WERI-Rb-1 (cell line): ENCODE measurements at regions not wholly inside any gene's neighbourhood (a gene's known extent, or its start where the extent isn't known, plus 50 kb on each side); places are given as distances from the start of the nearest gene placed in this dataset.
"Not testable (repeated sequence)": the region's sequence is repeated elsewhere in the genome, so short reads cannot be mapped to it uniquely, and the experiment has no call there.

Source experiments
- DNase-seq: peaks from one replicate; pipeline ENCODE4 v3.0.0-alpha.2; 2020
- H3K27ac ChIP-seq: fragments of 250-450 bp; sonication (Bioruptor Pico); 2 replicates; pipeline ENCODE4 v1.5.1; 2020; ENCODE audit warnings: mild to moderate bottlenecking, moderate library complexity
- H3K27me3 ChIP-seq: fragments of 250-450 bp; sonication (Bioruptor Pico); 2 replicates; pipeline ENCODE4 v1.5.1; 2021; ENCODE audit warnings: mild to moderate bottlenecking, low read depth, moderate library complexity; ENCODE audit not compliant: insufficient read depth, severe bottlenecking
- H3K36me3 ChIP-seq: fragments of 250-450 bp; sonication (Bioruptor Pico); 2 replicates; pipeline ENCODE4 v1.5.1; 2020; ENCODE audit warnings: mild to moderate bottlenecking, moderate library complexity
- H3K4me3 ChIP-seq: 2 replicates; pipeline ENCODE4 v1.5.1; 2011; ENCODE audit warnings: low read depth, mild to moderate bottlenecking, control low read depth, low read length
- H3K9me3 ChIP-seq: fragments of 250-450 bp; sonication (Bioruptor Pico); 2 replicates; pipeline ENCODE4 v1.5.1; 2021; ENCODE audit warnings: mild to moderate bottlenecking, moderate library complexity; ENCODE audit not compliant: severe bottlenecking
- TF ChIP-seq, protein P1 (sequence below): IDR thresholded peaks from 2 replicates; pipeline ENCODE4 v1.5.1; 2011; ENCODE audit warnings: low read depth, mild to moderate bottlenecking, control low read depth, inconsistent platforms, low read length

GRCh38 chr15:60275624-60276023, 122.2 kb downstream of the ANXA2 start:
- Histone ChIP-seq H3K36me3 (no peaks in the 10 kb centered on the region), H3K4me3 (no peak overlapping the region), H3K9me3 (peaks cover 14% of the 10 kb centered on the region), H3K27ac (no peak overlapping the region), H3K27me3 (no peaks in the 10 kb centered on the region)
- no peak for DNase-seq
- TF ChIP-seq, protein P1, sequence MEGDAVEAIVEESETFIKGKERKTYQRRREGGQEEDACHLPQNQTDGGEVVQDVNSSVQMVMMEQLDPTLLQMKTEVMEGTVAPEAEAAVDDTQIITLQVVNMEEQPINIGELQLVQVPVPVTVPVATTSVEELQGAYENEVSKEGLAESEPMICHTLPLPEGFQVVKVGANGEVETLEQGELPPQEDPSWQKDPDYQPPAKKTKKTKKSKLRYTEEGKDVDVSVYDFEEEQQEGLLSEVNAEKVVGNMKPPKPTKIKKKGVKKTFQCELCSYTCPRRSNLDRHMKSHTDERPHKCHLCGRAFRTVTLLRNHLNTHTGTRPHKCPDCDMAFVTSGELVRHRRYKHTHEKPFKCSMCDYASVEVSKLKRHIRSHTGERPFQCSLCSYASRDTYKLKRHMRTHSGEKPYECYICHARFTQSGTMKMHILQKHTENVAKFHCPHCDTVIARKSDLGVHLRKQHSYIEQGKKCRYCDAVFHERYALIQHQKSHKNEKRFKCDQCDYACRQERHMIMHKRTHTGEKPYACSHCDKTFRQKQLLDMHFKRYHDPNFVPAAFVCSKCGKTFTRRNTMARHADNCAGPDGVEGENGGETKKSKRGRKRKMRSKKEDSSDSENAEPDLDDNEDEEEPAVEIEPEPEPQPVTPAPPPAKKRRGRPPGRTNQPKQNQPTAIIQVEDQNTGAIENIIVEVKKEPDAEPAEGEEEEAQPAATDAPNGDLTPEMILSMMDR: no peak

GRCh38 chr15:60278879-60279278, 118.9 kb downstream of the ANXA2 start:
- no peak overlapping the region for H3K4me3 ChIP-seq
- H3K27me3 ChIP-seq: no peaks in the 10 kb centered on the region
- TF ChIP-seq, protein P1: no peak
- H3K36me3 ChIP-seq: no peaks in the 10 kb centered on the region
- H3K9me3 ChIP-seq: peaks cover 14% of the 10 kb centered on the region
- H3K27ac ChIP-seq: no peak overlapping the region
- DNase-seq: no peak

DNA sequence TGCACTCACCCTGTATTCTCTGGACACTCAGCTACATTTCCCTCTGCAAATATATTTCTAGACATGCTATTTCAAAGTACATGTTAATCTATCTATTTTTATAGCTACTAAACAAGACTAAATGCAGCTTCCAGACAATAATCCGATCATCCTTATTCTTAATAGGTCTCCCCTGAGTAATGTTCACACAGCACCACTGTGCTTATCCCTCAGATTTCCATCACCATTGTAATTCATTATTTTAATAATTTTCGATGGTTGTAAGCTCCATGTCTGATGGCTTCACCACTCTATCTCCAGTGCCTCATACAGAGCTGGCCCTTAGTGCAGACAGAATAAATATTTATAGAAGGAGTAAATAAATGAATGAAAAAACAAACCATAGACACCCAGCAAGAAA, 117.5 kb downstream of the ANXA2 start:
- Histone ChIP-seq H3K27ac (no peak overlapping the region), H3K27me3 (no peaks in the 10 kb centered on the region), H3K36me3 (no peaks in the 10 kb centered on the region), H3K9me3 (peaks cover 11% of the 10 kb centered on the region), H3K4me3 (no peak overlapping the region)
- TF ChIP-seq, protein P1: no peak
- no peak for DNase-seq

GRCh38 chr15:60283936-60284335, 113.8 kb downstream of the ANXA2 start:
- TF ChIP-seq, protein P1: no peak
- no peak overlapping the region for H3K4me3 ChIP-seq
- H3K27me3 ChIP-seq: no peaks in the 10 kb centered on the region
- no peaks in the 10 kb centered on the region for H3K9me3 ChIP-seq
- H3K27ac ChIP-seq: no peak overlapping the region
- DNase-seq: no peak
- no peaks in the 10 kb centered on the region for H3K36me3 ChIP-seq

DNA sequence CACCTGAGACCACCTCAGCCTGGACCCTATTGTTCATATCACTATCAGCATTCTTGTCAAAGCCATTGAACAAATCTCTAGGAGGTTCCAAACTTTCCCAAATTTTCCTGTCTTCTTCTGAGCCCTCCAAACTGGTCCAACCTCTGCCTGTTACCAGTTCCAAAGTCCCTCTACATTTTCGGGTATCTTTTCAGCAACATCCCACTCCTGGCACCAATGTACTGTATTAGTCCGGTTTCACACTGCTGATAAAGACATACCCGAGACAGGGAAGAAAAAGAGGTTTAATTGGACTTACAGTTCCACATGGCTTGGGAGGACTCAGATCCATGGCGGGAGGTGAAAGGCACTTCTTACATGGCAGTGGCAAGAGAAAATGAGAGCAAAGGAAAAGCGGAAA, 101.9 kb downstream of the ANXA2 start:
- not testable (repeated sequence) for H3K4me3 ChIP-seq, H3K27me3 ChIP-seq, DNase-seq, H3K36me3 ChIP-seq, H3K27ac ChIP-seq, H3K9me3 ChIP-seq

DNA sequence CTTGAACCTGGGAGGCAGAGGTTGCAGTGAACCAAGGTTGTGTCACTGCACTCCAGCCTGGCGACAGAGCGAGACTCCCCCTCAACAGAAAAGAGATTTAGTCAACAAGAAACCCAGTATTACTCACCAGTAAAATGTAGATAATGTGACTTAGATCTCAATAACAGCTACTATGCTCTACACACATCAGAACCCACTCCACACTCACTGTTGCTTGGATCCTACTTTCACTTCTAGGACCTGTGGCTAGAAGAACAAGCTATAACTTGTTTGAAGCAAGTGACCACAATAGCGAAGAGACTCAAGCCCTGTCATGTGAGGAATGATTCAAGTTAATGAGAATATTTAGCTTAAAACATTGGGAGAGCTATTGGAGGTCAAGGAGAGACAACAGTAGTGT, 100.7 kb downstream of the ANXA2 start:
- TF ChIP-seq, protein P1: no peak
- H3K36me3 ChIP-seq: no peaks in the 10 kb centered on the region
- no peak overlapping the region for H3K4me3 ChIP-seq
- no peak overlapping the region for H3K27ac ChIP-seq
- no peaks in the 10 kb centered on the region for H3K9me3 ChIP-seq
- no peak for DNase-seq
- no peaks in the 10 kb centered on the region for H3K27me3 ChIP-seq
